ENCODE measurements at regions not wholly inside any gene's neighbourhood (a gene's known extent, or its start where the extent isn't known, plus 50 kb on each side); places are given as distances from the start of the nearest gene placed in this dataset.

- TF ChIP-seq SIX5 (IDR thresholded peaks at IDR 0.05; ENCODE audit: low read depth, low read length), result no peak
- no peak for TF ChIP-seq POLR2AphosphoS5 (IDR thresholded peaks at IDR 0.05; ENCODE audit: low read depth, low read length)
- TF ChIP-seq NRF1 (IDR thresholded peaks at IDR 0.05; ENCODE audit: low read depth, low read length), result no peak
- TF ChIP-seq, protein P1, sequence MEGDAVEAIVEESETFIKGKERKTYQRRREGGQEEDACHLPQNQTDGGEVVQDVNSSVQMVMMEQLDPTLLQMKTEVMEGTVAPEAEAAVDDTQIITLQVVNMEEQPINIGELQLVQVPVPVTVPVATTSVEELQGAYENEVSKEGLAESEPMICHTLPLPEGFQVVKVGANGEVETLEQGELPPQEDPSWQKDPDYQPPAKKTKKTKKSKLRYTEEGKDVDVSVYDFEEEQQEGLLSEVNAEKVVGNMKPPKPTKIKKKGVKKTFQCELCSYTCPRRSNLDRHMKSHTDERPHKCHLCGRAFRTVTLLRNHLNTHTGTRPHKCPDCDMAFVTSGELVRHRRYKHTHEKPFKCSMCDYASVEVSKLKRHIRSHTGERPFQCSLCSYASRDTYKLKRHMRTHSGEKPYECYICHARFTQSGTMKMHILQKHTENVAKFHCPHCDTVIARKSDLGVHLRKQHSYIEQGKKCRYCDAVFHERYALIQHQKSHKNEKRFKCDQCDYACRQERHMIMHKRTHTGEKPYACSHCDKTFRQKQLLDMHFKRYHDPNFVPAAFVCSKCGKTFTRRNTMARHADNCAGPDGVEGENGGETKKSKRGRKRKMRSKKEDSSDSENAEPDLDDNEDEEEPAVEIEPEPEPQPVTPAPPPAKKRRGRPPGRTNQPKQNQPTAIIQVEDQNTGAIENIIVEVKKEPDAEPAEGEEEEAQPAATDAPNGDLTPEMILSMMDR (IDR thresholded peaks at IDR 0.05; ENCODE audit: control extremely low read depth in 1 of 3, insufficient read depth in 1 of 3, low read depth in 1 of 3, low read length in 3 of 3), result no peak
- no peak for TF ChIP-seq POLR2A (IDR thresholded peaks at IDR 0.05; ENCODE audit: control extremely low read depth in 1 of 2, low read depth in 2 of 2, low read length in 2 of 2)
- TF ChIP-seq, protein P2, sequence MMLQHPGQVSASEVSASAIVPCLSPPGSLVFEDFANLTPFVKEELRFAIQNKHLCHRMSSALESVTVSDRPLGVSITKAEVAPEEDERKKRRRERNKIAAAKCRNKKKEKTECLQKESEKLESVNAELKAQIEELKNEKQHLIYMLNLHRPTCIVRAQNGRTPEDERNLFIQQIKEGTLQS (IDR thresholded peaks at IDR 0.05; ENCODE audit: insufficient read depth, low read depth, low read length), result no peak
- TF ChIP-seq RAD21 (IDR thresholded peaks at IDR 0.05 in 1 of 2, conservative IDR thresholded peaks at IDR 0.05 in 1 of 2; ENCODE audit: low read depth in 2 of 2, low read length in 2 of 2), result no peak
- TF ChIP-seq RFX5 (IDR thresholded peaks at IDR 0.05; ENCODE audit: borderline replicate concordance, low read depth, low read length), result no peak
- TF ChIP-seq KDM1A (IDR thresholded peaks at IDR 0.05; ENCODE audit: borderline replicate concordance, low read length), result no peak
- TF ChIP-seq TBP (IDR thresholded peaks at IDR 0.05; ENCODE audit: low read depth, low read length), result no peak
- TF ChIP-seq TAF1 (IDR thresholded peaks at IDR 0.05; ENCODE audit: low read depth, low read length), result no peak
- no peak for TF ChIP-seq EP300 (IDR thresholded peaks at IDR 0.05; ENCODE audit: borderline replicate concordance in 1 of 2, low read depth in 2 of 2, low read length in 2 of 2)
- TF ChIP-seq JUND (IDR thresholded peaks at IDR 0.05; ENCODE audit: low read length), result no peak
- no peak for TF ChIP-seq CREB1 (IDR thresholded peaks at IDR 0.05)
These were observed 169.0 kb upstream of the GRIN3A start for GRCh38 chr9:101907466-101907865.

Data from H1 (cell line).